KG1 (cell line): ENCODE measurements at regions not wholly inside any gene's neighbourhood (a gene's known extent, or its start where the extent isn't known, plus 50 kb on each side); places are given as distances from the start of the nearest gene placed in this dataset.
A peak's percentile ranks its signal among the peaks of the same experiment; 100 is the strongest.
"Not testable (repeated sequence)": the region's sequence is repeated elsewhere in the genome, so short reads cannot be mapped to it uniquely, and the experiment has no call there.

Experiments used
- DNase-seq: peaks from one replicate; lab custom pipeline; 2025; lab: John Stamatoyannopoulos, UW

GRCh38 chr9:745761-746380 lies 95.6 kb upstream of the DMRT1 start:
- DNase-seq: no peak

- no peak for DNase-seq
These were observed 94.6 kb upstream of the DMRT1 start for GRCh38 chr9:746661-747434.

- DNase-seq: no peak
These were observed 93.9 kb upstream of the DMRT1 start for GRCh38 chr9:747567-747966.

GRCh38 chr9:748861-749497 lies 92.5 kb upstream of the DMRT1 start:
- DNase-seq: no peak

DNA sequence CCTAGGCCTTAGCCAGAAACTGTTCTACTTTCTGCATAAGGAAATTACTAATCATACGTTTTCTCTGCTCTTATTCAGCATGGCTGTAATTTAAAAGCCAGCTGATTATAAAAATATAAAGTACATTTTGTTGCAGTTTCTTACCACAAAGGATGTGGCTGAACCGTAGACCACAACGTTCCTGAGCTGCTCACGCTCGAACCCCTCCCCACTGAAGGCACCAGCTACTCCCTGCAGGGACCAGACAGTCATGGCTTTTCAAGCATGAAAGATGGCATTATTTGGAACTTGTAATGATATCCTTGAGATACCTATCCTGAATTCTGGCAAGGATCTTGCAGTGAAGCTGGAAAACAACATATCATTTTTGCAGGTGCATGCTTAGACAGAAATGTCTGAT lies 91.8 kb upstream of the DMRT1 start:
- DNase-seq: peak; percentile 12

- DNase-seq: no peak
These were observed 91.1 kb upstream of the DMRT1 start for GRCh38 chr9:750249-750967.

GRCh38 chr9:751137-752051 lies 90.1 kb upstream of the DMRT1 start:
- no peak for DNase-seq

DNA sequence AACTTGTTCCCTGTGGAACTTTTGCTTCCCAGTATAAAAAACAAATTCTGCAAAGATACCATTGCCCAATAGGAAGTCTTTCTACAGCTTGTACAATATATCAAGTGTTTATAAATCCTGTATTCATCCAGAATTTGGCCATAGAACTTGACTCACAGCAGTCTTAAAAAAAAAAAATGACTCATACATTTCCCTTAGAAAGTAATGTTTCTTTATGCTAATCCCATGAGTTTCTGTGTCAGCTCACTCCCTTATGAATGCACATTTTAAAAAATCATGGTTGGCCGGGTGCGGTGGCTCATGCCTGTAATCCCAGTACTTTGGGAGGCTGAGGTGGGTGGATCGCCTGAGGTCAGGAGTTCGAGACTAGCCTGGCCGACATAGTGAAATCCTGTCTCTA lies 89.3 kb upstream of the DMRT1 start:
- no peak for DNase-seq

- no peak for DNase-seq
These were observed 88.8 kb upstream of the DMRT1 start for GRCh38 chr9:752681-753200.

DNA sequence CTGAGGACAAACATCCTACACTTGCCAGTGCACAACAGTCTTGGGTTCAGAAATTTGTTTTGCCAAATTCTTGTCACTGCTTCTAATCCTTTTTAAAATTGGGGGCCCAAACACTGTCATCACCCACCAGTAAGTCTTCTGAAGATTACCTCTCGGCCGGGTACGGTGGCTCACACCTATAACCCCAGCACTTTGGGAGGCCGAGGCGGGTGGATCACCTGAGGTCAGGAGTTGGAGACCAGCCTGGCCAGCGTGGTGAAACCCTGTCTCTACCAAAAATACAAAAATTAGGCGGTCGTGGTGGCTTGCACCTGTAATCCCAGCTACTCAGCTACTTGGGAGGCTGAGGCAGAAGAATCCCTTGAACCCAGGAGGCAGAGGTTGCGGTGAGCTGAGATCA lies 87.8 kb upstream of the DMRT1 start:
- not testable (repeated sequence) for DNase-seq

DNA sequence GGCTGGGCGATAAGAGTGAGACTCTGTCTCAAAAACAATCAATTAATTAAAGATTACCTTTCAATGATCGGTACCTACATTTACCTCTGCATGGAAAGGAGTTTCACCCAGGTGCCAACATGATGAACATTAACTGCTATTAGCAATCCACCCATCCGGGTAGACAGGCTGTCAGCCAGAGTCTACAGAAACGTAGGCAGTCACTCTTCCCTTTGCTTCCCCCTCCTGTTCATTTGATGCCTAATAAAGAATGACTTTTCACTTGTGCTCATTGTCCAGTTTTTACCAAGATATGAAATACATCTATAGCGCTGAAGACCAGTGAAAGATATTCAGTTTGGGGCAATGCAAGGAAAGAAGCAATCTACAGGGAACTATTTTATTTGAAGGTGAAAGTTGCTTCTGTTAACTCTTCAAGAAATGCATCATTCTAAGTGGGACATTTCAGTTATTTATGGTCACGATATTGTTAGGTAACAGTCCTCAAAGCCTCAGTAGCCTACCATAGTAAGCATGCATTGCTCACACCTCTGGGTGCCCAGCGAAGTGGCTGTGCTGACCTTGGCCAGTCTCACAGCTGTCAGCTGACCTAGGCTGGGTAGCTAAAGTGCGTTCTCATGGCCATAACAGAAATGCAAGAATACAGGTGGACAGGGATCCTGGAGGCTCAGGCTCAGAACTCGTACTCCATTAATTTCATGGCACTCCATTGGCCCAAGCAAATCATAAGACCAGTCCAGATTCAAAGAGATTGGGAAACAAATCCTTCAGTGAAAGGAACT lies 87.2 kb upstream of the DMRT1 start:
- no peak for DNase-seq

GRCh38 chr9:755454-756381 lies 85.8 kb upstream of the DMRT1 start:
- DNase-seq: no peak

DNA sequence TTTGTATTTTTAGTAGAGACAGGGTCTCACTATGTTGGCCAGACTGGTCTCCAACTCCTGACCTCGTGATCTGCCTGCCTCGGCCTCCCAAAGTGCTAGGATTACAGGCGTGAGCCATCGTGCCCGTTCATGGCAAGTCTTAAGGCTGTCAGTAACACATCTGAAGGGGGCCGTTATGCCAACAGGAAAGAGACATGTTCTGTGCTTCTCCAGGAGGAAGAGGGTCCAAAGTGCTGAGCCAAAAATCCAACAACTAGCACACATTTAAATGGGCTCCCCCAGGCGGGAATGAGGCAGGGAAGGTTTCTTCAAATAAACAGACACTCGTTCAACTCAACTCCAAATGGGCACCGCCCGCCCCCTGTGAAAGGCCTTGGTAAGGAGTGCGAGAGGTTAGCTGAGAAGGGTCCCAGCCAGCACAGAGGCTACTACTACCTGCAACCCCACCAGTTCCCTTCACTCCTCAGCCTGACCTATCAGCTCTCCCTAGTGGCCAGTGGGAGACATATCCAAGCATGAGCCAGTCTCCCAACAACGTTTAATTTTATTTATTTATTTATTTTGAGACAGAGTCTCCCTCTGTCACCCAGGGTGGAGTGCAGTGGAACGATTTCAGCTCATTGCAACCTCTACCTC lies 84.1 kb upstream of the DMRT1 start:
- no peak for DNase-seq

- no peak for DNase-seq
These were observed 83.4 kb upstream of the DMRT1 start for GRCh38 chr9:758146-758545.

DNA sequence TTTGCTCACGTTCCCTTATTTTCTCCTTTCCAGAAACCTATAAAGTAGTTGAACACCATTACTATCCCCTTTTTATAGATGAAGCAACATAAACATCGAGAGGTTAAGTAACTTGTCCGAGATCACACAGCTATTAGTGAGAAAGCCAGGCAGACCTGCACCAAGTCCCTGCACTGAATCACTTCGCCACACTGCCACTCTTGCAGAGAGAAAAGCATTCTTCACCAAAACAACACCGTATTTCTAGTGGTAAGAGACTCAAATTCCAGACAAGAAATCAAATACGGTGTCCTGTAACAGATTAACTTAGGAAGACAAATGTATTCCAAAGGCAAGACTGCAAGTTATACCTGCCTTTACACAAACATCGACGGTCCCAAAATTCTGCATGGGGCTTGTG lies 82.0 kb upstream of the DMRT1 start:
- no peak for DNase-seq

GRCh38 chr9:759983-760736 lies 81.3 kb upstream of the DMRT1 start:
- no peak for DNase-seq

DNA sequence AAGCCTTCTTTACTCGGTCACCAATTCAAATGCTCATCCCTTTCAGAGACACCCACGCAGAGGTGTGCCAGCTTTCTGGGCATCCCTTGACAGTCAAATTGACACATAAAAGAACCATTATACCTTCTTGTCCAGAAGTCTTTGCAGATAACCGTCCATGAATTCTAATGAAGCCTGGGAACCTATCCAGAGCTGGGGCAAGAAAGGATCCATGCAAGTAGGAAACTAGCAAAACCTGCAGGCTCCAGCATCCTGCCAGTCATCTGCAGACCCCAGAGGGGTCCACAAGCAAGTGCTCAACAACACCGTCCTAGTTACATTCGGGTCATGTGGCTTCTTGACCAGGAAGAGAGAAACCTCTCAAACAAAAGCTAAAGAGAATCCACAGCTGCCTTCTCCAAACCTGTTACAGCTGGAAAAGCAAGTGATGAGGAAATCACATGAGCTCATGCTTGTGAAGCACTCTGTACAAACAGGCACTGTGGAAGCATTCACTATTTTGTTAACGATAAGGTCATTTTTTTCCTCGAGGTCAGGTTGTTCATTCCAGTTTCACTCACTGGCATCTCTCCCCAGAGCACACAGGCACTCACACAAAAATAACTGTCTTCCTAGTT lies 80.2 kb upstream of the DMRT1 start:
- no peak for DNase-seq
